PC-3 (cell line): ENCODE measurements at regions not wholly inside any gene's neighbourhood (a gene's known extent, or its start where the extent isn't known, plus 50 kb on each side); places are given as distances from the start of the nearest gene placed in this dataset.

ENCODE experiments used
- ATAC-seq: fragments of 200-7000 bp; cut with Tn5 transposase; 2 replicates; pipeline ENCODE4 v1.9.1; 2020; ENCODE audit warnings: mild to moderate bottlenecking, moderate library complexity
- BruUV-seq: library from RNA; stranded (reverse); fragments of 400-500 nt; replicated peaks from 2 replicates; lab custom pipeline; 2021; lab: Mats Ljungman, UMichigan
- CTCF ChIA-PET: fragments of 300-600 bp; sonication (Branson Sonifier 250); formaldehyde crosslinking; loops from one replicate; lab custom pipeline; 2022; ENCODE audit warnings: antibody characterized with exemption; lab: Charles Lee
- POLR2A ChIA-PET: fragments of 300-600 bp; sonication (Branson Sonifier 250); formaldehyde crosslinking; loops from one replicate; lab custom pipeline; 2022; ENCODE audit warnings: antibody characterized with exemption; ENCODE audit not compliant: unreplicated experiment; lab: Charles Lee
- DNase-seq: peaks from one replicate; pipeline ENCODE4 v3.0.0-alpha.2; 2015
- H2AFZ ChIP-seq: fragments of 300-600 bp; sonication (generic); 2 replicates; pipeline ENCODE4 v1.6.0; 2016; ENCODE audit warnings: antibody characterized with exemption, low read length
- H3F3A ChIP-seq: fragments of 300-600 bp; sonication (generic); one replicate; pipeline ENCODE4 v1.6.0; 2017; ENCODE audit warnings: antibody characterized with exemption, low read length, control low read depth, mild to moderate bottlenecking; ENCODE audit not compliant: unreplicated experiment
- H3K27ac ChIP-seq: fragments of 300-600 bp; sonication (generic); 2 replicates; pipeline ENCODE4 v1.5.1; 2016; ENCODE audit warnings: mild to moderate bottlenecking, low read length
- H3K27me3 ChIP-seq: fragments of 300-600 bp; sonication (generic); 2 replicates; pipeline ENCODE4 v1.6.1; 2016; ENCODE audit warnings: low read length, mixed read lengths
- H3K36me3 ChIP-seq: fragments of 300-600 bp; sonication (generic); 2 replicates; pipeline ENCODE4 v1.6.1; 2016; ENCODE audit warnings: low read depth, mixed run types, low read length, mixed read lengths
- H3K4me1 ChIP-seq: fragments of 300-600 bp; sonication (generic); 2 replicates; pipeline ENCODE4 v1.5.1; 2016; ENCODE audit warnings: low read length; ENCODE audit not compliant: insufficient read depth
- H3K4me2 ChIP-seq: fragments of 300-600 bp; sonication (generic); 2 replicates; pipeline ENCODE4 v1.6.0; 2016; ENCODE audit warnings: low read length
- H3K4me3 ChIP-seq: fragments of 300-600 bp; sonication (generic); 2 replicates; pipeline ENCODE4 v1.5.1; 2016; ENCODE audit warnings: mild to moderate bottlenecking, low read length, mixed read lengths
- H3K79me2 ChIP-seq: fragments of 300-600 bp; sonication (generic); 2 replicates; pipeline ENCODE4 v1.6.1; 2017; ENCODE audit warnings: low read length, mixed read lengths
- H3K9ac ChIP-seq: fragments of 300-600 bp; sonication (generic); 2 replicates; pipeline ENCODE4 v1.6.0; 2016; ENCODE audit warnings: mild to moderate bottlenecking, low read length
- H3K9me2 ChIP-seq: fragments of 300-600 bp; sonication (generic); replicated peaks from 2 replicates; pipeline ENCODE4 v1.6.1; 2016; ENCODE audit warnings: mixed run types, low read length, mixed read lengths
- H3K9me3 ChIP-seq: fragments of 300-600 bp; sonication (generic); 2 replicates; pipeline ENCODE4 v1.6.1; 2016; ENCODE audit warnings: low read length, mixed read lengths
- H4K20me1 ChIP-seq: fragments of 300-600 bp; sonication (generic); 2 replicates; pipeline ENCODE4 v1.6.1; 2016; ENCODE audit warnings: low read length, mixed read lengths
- EZH2 ChIP-seq: fragments of 300-600 bp; sonication (generic); IDR thresholded peaks from one replicate; pipeline ENCODE4 v1.6.1; 2017; ENCODE audit warnings: antibody characterized with exemption, mild to moderate bottlenecking, low read length; ENCODE audit not compliant: unreplicated experiment
- EZH2phosphoT487 ChIP-seq: fragments of 300-600 bp; sonication (generic); IDR thresholded peaks from 2 replicates; pipeline ENCODE4 v1.6.1; 2018; ENCODE audit warnings: mild to moderate bottlenecking, antibody characterized with exemption, low read length, borderline replicate concordance
- intact Hi-C: fragments of 100-400 bp; cut with micrococcal nuclease; formaldehyde crosslinking; loops from 2 replicates; pipeline ENCODE4 v1.9.0; 2023
- TF ChIP-seq, protein P1 (sequence below): fragments of 300-600 bp; sonication (generic); conservative IDR thresholded peaks from 2 replicates; pipeline ENCODE4 v1.5.1; 2017; ENCODE audit warnings: antibody characterized with exemption, low read depth, mild to moderate bottlenecking, low read length

DNA sequence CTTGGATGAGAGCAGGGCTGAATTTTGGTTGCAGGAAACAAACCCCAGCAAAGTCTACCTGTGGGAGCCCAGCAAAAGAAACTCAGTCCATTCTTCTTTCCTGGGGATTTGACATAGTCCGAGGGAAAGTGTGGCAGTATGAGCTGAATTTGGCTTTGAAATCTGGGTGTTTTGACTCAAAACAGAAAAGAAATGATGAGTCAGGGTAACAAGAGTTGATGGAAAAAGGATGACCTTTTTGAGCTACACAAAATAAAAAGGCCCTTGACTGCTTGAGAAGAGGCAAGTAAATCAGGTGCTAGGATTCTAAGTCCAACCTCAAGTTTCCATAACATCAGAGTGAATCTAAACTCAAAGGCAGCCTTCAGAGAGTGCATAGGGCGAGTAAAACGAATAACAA is 163.3 kb upstream of the BMP2 start:
- no peaks in the 10 kb centered on the region for H3K79me2 ChIP-seq
- CTCF ChIA-PET = no interaction called here
- H4K20me1 ChIP-seq = no peaks in the 10 kb centered on the region
- no peak overlapping the region for H3K9ac ChIP-seq
- DNase-seq (no peak), ATAC-seq (no peak)
- no TSS peak for BruUV-seq
- TF ChIP-seq, protein P1, sequence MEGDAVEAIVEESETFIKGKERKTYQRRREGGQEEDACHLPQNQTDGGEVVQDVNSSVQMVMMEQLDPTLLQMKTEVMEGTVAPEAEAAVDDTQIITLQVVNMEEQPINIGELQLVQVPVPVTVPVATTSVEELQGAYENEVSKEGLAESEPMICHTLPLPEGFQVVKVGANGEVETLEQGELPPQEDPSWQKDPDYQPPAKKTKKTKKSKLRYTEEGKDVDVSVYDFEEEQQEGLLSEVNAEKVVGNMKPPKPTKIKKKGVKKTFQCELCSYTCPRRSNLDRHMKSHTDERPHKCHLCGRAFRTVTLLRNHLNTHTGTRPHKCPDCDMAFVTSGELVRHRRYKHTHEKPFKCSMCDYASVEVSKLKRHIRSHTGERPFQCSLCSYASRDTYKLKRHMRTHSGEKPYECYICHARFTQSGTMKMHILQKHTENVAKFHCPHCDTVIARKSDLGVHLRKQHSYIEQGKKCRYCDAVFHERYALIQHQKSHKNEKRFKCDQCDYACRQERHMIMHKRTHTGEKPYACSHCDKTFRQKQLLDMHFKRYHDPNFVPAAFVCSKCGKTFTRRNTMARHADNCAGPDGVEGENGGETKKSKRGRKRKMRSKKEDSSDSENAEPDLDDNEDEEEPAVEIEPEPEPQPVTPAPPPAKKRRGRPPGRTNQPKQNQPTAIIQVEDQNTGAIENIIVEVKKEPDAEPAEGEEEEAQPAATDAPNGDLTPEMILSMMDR = no peak
- TF ChIP-seq EZH2phosphoT487 (no peak), EZH2 (no peak)
- H3K27ac ChIP-seq = no peak overlapping the region
- H3F3A ChIP-seq = no peaks in the 10 kb centered on the region
- POLR2A ChIA-PET = no interaction called here
- no peaks in the 10 kb centered on the region for H3K4me1 ChIP-seq
- H3K9me2 ChIP-seq = no peaks in the 10 kb centered on the region
- no peak overlapping the region for H2AFZ ChIP-seq
- H3K36me3 ChIP-seq = no peaks in the 10 kb centered on the region
- intact Hi-C loops = no loop called here
- H3K9me3 ChIP-seq = no peaks in the 10 kb centered on the region; the same call in 1 of the 2 replicates
- peaks cover 79% of the 10 kb centered on the region for H3K27me3 ChIP-seq
- no peak overlapping the region for H3K4me3 ChIP-seq
- H3K4me2 ChIP-seq = no peak overlapping the region

DNA sequence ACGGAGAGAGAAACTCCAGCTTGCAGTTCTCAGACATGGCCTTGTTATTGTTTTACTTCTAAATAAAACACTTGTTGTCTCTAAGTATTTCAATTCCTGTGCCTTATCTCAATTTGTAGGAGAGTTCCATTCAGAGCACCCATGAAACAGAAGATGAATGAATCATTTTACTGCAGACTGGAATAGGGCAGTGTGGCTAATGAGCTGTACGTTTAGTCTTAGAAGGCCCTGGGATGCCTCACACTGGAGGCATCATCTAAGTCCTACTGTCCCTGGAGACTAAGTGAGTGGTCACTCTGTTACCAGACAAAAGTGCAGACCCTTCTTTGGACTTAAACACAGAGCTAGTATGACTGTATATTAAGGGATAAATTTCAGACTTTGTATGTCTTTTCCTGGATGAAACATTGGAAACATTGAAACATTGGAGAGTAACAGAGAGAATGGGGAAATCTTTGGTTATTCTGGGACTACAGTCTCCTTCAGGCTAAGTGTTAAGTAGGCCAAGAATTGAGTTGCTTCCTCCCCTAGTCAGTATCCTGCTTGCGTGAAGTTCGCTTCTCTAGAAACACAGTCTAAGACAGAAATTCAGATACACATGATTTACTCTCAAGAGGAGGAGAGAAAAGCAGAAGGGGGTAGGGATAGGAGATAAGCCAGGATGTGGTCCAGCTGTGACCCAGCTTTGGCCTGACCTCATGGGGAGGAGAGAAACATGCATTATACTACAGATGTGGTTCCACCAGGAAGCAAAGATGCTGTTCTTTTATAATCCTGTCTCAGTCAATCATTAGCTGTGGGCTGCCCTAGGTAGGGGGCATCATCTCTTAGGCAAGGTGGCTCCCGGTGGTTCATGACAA is 167.4 kb upstream of the BMP2 start:
- CTCF ChIA-PET = no interaction called here

More for the DNA sequence above, 167.4 kb upstream of the BMP2 start:
- POLR2A ChIA-PET = no interaction called here
- TF ChIP-seq EZH2 (no peak), EZH2phosphoT487 (no peak)
- TF ChIP-seq, protein P1 = no peak
- H3K9ac ChIP-seq = no peak overlapping the region
- no peak overlapping the region for H2AFZ ChIP-seq
- H3F3A ChIP-seq = no peaks in the 10 kb centered on the region
- no peak overlapping the region for H3K27ac ChIP-seq
- no peaks in the 10 kb centered on the region for H4K20me1 ChIP-seq
- H3K9me2 ChIP-seq = no peaks in the 10 kb centered on the region
- no peaks in the 10 kb centered on the region for H3K36me3 ChIP-seq
- DNase-seq (peak; percentile 27), ATAC-seq (no peak)
- H3K4me1 ChIP-seq = no peaks in the 10 kb centered on the region
- intact Hi-C loops = no loop called here
- no peak overlapping the region for H3K4me3 ChIP-seq
- BruUV-seq = no TSS peak
- no peaks in the 10 kb centered on the region for H3K79me2 ChIP-seq
- peaks cover 84% of the 10 kb centered on the region for H3K27me3 ChIP-seq
- H3K4me2 ChIP-seq = no peak overlapping the region
- no peaks in the 10 kb centered on the region; the same call in 1 of the 2 replicates for H3K9me3 ChIP-seq
